ENCODE measurements at regions not wholly inside any gene's neighbourhood (a gene's known extent, or its start where the extent isn't known, plus 50 kb on each side); places are given as distances from the start of the nearest gene placed in this dataset.

DNA sequence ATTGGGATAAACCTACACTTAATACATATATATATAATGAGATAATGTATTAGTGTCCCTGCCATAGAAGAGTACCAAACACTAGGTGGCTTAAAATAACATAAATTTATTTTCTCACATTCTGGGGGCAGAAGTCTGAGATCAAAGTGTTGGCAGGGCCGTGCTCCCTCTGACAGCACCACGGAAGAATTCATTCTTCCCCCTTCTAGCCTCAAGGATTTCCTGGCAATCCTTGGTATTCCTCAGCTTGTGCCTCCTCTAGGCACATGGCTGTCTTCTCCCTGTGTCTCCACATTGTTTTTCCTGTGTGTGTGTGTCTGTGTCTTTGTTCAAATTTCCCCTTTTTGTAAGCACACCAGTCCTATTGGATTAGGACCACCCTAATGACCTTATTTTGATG lies 115.2 kb upstream of the AGBL1 start:
- in situ Hi-C loops (cut with HindIII; ENCODE audit: low sequenced_read_pairs), result no loop called here

DNA sequence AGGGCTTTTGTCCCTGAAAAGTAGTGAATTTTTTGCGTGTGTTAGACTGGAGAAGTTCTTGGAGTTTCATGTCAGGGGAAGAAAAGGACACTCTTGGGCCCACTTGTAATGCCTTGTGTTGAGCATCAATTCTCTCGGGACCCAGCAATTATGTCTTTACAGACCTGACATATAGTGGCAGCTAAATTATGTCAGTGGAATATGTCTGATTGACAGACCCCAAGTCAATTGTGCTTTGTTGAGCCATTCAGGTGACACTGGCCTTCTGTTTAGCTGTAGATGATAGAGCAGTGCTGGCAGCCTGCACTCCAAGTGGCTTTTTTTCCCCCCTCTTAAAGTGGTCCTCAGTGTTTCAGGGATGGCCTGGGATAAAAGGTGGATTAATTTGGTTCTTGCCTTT lies 112.1 kb upstream of the AGBL1 start:
- in situ Hi-C loops (cut with HindIII; ENCODE audit: low sequenced_read_pairs), result no loop called here
- H3K4me3 ChIP-seq (ENCODE audit: low read depth, low read length), result no peak overlapping the region
- TF ChIP-seq, protein P1, sequence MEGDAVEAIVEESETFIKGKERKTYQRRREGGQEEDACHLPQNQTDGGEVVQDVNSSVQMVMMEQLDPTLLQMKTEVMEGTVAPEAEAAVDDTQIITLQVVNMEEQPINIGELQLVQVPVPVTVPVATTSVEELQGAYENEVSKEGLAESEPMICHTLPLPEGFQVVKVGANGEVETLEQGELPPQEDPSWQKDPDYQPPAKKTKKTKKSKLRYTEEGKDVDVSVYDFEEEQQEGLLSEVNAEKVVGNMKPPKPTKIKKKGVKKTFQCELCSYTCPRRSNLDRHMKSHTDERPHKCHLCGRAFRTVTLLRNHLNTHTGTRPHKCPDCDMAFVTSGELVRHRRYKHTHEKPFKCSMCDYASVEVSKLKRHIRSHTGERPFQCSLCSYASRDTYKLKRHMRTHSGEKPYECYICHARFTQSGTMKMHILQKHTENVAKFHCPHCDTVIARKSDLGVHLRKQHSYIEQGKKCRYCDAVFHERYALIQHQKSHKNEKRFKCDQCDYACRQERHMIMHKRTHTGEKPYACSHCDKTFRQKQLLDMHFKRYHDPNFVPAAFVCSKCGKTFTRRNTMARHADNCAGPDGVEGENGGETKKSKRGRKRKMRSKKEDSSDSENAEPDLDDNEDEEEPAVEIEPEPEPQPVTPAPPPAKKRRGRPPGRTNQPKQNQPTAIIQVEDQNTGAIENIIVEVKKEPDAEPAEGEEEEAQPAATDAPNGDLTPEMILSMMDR (IDR thresholded peaks at IDR 0.05; ENCODE audit: low read depth, low read length, missing control alignments), result no peak
- no peak for DNase-seq (ENCODE audit: low read depth)

More for the DNA sequence above, 115.2 kb upstream of the AGBL1 start:
- DNase-seq (ENCODE audit: low read depth), result no peak
- no peak overlapping the region for H3K4me3 ChIP-seq (ENCODE audit: low read depth, low read length)
- TF ChIP-seq, protein P1 (IDR thresholded peaks at IDR 0.05; ENCODE audit: low read depth, low read length, missing control alignments), result no peak

DNA sequence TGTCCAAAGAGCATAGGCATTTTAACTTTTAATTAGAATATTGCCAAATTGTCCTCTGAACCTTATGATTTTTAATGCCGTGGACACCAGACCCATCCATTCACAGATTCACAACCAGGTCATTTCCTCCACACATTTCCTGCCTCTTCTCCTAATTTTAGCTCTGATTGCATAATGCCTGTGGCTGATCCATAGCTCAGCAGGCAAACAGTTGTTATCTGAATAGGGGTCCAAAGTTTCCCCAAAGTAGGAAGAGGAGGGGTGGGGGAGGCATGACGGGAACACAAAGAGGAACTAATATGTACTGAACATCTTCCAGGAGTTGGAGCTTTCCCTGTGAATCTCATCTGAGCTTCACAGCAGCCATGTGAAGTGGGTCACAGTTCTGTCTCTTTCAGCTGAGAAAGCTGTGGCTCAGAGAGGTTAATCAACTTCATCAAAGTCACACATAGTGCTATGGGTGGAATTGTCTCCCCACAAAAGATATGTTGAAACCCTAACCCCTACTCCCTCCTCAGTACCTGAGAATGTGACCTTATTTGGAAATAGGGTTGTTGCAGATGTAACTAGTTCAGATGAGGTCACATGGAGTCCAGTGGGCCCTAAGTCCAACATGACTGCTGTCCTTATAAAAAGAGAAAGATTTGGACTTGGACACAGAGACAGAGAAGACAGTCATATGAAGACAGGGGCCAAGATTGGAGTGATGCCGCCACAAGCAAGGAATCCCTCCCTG lies 106.7 kb upstream of the AGBL1 start:
- TF ChIP-seq, protein P1 (IDR thresholded peaks at IDR 0.05; ENCODE audit: low read depth, low read length, missing control alignments), result no peak
- H3K4me3 ChIP-seq (ENCODE audit: low read depth, low read length), result no peak overlapping the region
- in situ Hi-C loops (cut with HindIII; ENCODE audit: low sequenced_read_pairs), result no loop called here
- no peak for DNase-seq (ENCODE audit: low read depth)

DNA sequence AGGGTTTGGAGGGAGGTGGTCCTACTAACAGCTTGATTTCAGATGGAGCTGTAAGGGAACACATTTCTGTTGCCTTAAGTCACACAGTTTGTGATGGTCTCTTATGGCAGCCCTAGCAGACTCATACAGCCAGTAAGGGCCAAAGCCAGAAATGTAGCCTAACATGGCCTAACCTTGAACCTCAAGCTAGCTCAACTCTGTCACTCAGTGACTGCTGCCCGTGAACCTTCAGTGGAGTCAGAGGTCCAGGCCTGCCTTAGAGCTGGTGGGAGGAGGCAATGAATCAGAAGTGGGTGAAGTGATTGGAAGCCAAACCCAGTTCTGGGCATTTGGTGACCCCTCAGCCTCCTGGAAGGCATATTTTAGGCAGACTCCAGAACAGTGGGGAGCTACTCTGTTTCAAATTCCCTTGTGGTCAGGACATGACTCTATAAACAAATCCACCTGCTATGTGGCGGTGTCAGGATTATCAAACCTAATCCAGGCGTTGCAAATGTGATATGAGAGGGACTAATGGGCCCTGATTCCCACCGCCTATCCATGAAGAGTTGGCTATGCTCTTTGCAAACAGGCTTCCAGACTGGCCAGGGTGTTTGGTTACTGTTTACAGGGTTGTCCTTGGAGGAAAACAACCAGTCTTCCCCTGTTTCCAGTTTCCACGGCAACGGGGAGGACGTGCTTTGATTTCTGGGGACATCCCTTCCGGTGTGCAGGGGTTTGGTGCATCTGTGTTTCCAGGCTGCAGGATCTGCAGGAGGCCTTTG lies 105.9 kb upstream of the AGBL1 start:
- no peak for DNase-seq (ENCODE audit: low read depth)
- in situ Hi-C loops (cut with HindIII; ENCODE audit: low sequenced_read_pairs), result no loop called here
- TF ChIP-seq, protein P1 (IDR thresholded peaks at IDR 0.05; ENCODE audit: low read depth, low read length, missing control alignments), result no peak
- no peak overlapping the region for H3K4me3 ChIP-seq (ENCODE audit: low read depth, low read length)

DNA sequence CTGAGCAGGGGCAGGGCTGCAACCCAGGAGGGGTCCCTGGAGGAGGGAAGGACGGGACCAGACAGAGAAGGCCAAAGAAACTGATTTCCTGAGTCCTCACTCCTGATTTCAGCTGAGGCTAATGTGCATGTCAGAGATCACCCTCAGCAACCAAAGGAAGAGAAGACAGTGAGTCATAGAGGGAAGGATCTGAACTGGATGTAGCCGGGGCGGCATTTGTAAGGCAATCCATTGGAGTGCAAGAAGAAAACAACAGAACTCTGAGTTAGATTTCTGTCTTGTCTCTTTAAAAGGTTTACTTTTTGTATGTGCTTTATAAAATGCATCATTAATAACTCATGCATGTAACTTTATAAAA lies 105.3 kb upstream of the AGBL1 start:
- no peak for DNase-seq (ENCODE audit: low read depth)
- TF ChIP-seq, protein P1 (IDR thresholded peaks at IDR 0.05; ENCODE audit: low read depth, low read length, missing control alignments), result no peak
- no peak overlapping the region for H3K4me3 ChIP-seq (ENCODE audit: low read depth, low read length)
- in situ Hi-C loops (cut with HindIII; ENCODE audit: low sequenced_read_pairs), result no loop called here

DNA sequence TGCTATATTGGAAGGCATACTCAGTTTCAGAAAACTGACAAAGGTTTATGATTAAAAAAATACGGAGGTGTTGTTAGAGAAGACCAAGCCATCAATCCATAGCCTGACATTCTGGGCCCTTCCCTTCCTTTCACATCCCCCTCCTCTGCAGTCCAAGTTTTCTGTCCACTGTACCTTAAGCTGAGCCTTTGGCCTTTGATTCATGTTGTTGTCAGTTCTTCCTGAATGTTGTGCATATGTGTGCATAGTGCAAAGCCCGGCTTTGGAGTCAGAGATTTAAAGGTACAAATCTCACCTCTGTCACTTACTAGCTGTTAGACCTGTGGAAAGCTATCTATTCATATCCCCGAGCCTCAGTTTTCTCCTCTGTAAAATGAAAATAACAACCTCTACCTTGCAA lies 104.9 kb upstream of the AGBL1 start:
- no peak overlapping the region for H3K4me3 ChIP-seq (ENCODE audit: low read depth, low read length)
- in situ Hi-C loops (cut with HindIII; ENCODE audit: low sequenced_read_pairs), result no loop called here
- TF ChIP-seq, protein P1 (IDR thresholded peaks at IDR 0.05; ENCODE audit: low read depth, low read length, missing control alignments), result no peak
- DNase-seq (ENCODE audit: low read depth), result no peak

All from astrocyte of the cerebellum (primary cell).